Nephron (organoid): ENCODE measurements at regions not wholly inside any gene's neighbourhood (a gene's known extent, or its start where the extent isn't known, plus 50 kb on each side); places are given as distances from the start of the nearest gene placed in this dataset.

Experiments used
- H3K27ac Mint-ChIP-seq, 3 experiments: 2 replicates each; pipeline ENCODE4 v1.8.0; 2020; ENCODE audit warnings: mixed read lengths in 3 of 3, mild to moderate bottlenecking in 2 of 3, moderate library complexity in 1 of 3
- H3K27me3 Mint-ChIP-seq: 2 replicates; pipeline ENCODE4 v1.8.0; 2021; ENCODE audit warnings: low read depth, mild to moderate bottlenecking, moderate library complexity, mixed read lengths
- H3K36me3 Mint-ChIP-seq: 2 replicates; pipeline ENCODE4 v1.8.0; 2020; ENCODE audit warnings: low read depth, mixed read lengths
- H3K4me1 Mint-ChIP-seq: 2 replicates; pipeline ENCODE4 v1.8.0; 2020; ENCODE audit warnings: mixed read lengths
- H3K4me3 Mint-ChIP-seq, 3 experiments: 2 replicates each; pipeline ENCODE4 v1.8.0; 2020; ENCODE audit warnings: mild to moderate bottlenecking in 3 of 3, mixed read lengths in 3 of 3, moderate library complexity in 2 of 3
- H3K9me3 Mint-ChIP-seq: 2 replicates; pipeline ENCODE4 v1.8.0; 2020; ENCODE audit warnings: mixed read lengths
- CTCF ChIP-seq, 3 experiments: fragments of 200-600 bp; sonication (generic); IDR thresholded peaks; one replicate each; pipeline ENCODE4 v1.5.0; 2021; ENCODE audit warnings: antibody characterized with exemption in 3 of 3; ENCODE audit not compliant: unreplicated experiment in 3 of 3

- H3K4me1 Mint-ChIP-seq = peaks cover 22% of the 10 kb centered on the region
- H3K27ac Mint-ChIP-seq = no peak overlapping the region
- no peaks in the 10 kb centered on the region for H3K9me3 Mint-ChIP-seq
- H3K36me3 Mint-ChIP-seq = no peaks in the 10 kb centered on the region
- peaks cover 6% of the 10 kb centered on the region for H3K27me3 Mint-ChIP-seq
- TF ChIP-seq CTCF (IDR thresholded peaks at IDR 0.05; ENCODE audit: unreplicated experiment in 3 of 3) = peak; percentile 55 to 65 (median 63)
- H3K4me3 Mint-ChIP-seq = no peak overlapping the region
These were observed 175.7 kb upstream of the KBTBD8 start for GRCh38 chr3:66822186-66823008.

- Mint-ChIP-seq H3K9me3 (no peaks in the 10 kb centered on the region), H3K36me3 (no peaks in the 10 kb centered on the region), H3K27ac (no peak overlapping the region), H3K27me3 (peaks cover under 1% of the 10 kb centered on the region), H3K4me1 (peaks cover 22% of the 10 kb centered on the region), H3K4me3 (no peak overlapping the region)
- no peak for TF ChIP-seq CTCF (IDR thresholded peaks at IDR 0.05; ENCODE audit: unreplicated experiment in 3 of 3)
These were observed 175.1 kb upstream of the KBTBD8 start for GRCh38 chr3:66823009-66823397.

GRCh38 chr3:66823532-66823931 lies 174.6 kb upstream of the KBTBD8 start:
- Mint-ChIP-seq H3K27ac (no peak overlapping the region), H3K9me3 (no peaks in the 10 kb centered on the region), H3K4me1 (peaks cover 22% of the 10 kb centered on the region), H3K4me3 (no peak overlapping the region), H3K36me3 (no peaks in the 10 kb centered on the region), H3K27me3 (no peaks in the 10 kb centered on the region)
- TF ChIP-seq CTCF (IDR thresholded peaks at IDR 0.05; ENCODE audit: unreplicated experiment in 3 of 3) = no peak

- peaks cover 4% of the 10 kb centered on the region for H3K27me3 Mint-ChIP-seq
- no peak for TF ChIP-seq CTCF (IDR thresholded peaks at IDR 0.05; ENCODE audit: unreplicated experiment in 3 of 3)
- H3K9me3 Mint-ChIP-seq = no peaks in the 10 kb centered on the region
- H3K4me3 Mint-ChIP-seq = no peak overlapping the region
- H3K4me1 Mint-ChIP-seq = peaks cover 12% of the 10 kb centered on the region
- no peak overlapping the region for H3K27ac Mint-ChIP-seq
- no peaks in the 10 kb centered on the region for H3K36me3 Mint-ChIP-seq
These were observed 172.7 kb upstream of the KBTBD8 start for GRCh38 chr3:66825375-66825774.

GRCh38 chr3:66827726-66828125 lies 170.4 kb upstream of the KBTBD8 start:
- no peaks in the 10 kb centered on the region for H3K9me3 Mint-ChIP-seq
- H3K36me3 Mint-ChIP-seq = no peaks in the 10 kb centered on the region
- H3K27ac Mint-ChIP-seq = no peak overlapping the region
- no peak overlapping the region for H3K4me3 Mint-ChIP-seq
- no peak for TF ChIP-seq CTCF (IDR thresholded peaks at IDR 0.05; ENCODE audit: unreplicated experiment in 3 of 3)
- H3K4me1 Mint-ChIP-seq = no peaks in the 10 kb centered on the region
- peaks cover 4% of the 10 kb centered on the region for H3K27me3 Mint-ChIP-seq

- no peaks in the 10 kb centered on the region for H3K9me3 Mint-ChIP-seq
- no peak for TF ChIP-seq CTCF (IDR thresholded peaks at IDR 0.05; ENCODE audit: unreplicated experiment in 3 of 3)
- no peak overlapping the region for H3K27ac Mint-ChIP-seq
- H3K27me3 Mint-ChIP-seq = peaks cover 4% of the 10 kb centered on the region
- H3K4me3 Mint-ChIP-seq = no peak overlapping the region
- H3K4me1 Mint-ChIP-seq = no peaks in the 10 kb centered on the region
- no peaks in the 10 kb centered on the region for H3K36me3 Mint-ChIP-seq
These were observed 169.8 kb upstream of the KBTBD8 start for GRCh38 chr3:66828303-66828702.
